Sciatic nerve (tissue), 2 donors: ENCODE measurements at regions not wholly inside any gene's neighbourhood (a gene's known extent, or its start where the extent isn't known, plus 50 kb on each side); places are given as distances from the start of the nearest gene placed in this dataset.

ENCODE experiments used
- ATAC-seq: fragments of 200-7000 bp; cut with Tn5 transposase; one replicate; pipeline ENCODE4 v1.9.1; 2020; ENCODE audit warnings: mild to moderate bottlenecking, moderate library complexity
- DNase-seq: peaks from one replicate; pipeline ENCODE4 v3.0.0-alpha.2; 2020; ENCODE audit warnings: low spot score
- intact Hi-C: fragments of 100-400 bp; cut with DNase I; formaldehyde crosslinking; loops from one replicate; pipeline ENCODE4 v1.14.2; 2022
- donor health status: DM: no; HTN: no; CAD: no.
- donor health status: DM: no; HTN: no; CAD: no.

DNA sequence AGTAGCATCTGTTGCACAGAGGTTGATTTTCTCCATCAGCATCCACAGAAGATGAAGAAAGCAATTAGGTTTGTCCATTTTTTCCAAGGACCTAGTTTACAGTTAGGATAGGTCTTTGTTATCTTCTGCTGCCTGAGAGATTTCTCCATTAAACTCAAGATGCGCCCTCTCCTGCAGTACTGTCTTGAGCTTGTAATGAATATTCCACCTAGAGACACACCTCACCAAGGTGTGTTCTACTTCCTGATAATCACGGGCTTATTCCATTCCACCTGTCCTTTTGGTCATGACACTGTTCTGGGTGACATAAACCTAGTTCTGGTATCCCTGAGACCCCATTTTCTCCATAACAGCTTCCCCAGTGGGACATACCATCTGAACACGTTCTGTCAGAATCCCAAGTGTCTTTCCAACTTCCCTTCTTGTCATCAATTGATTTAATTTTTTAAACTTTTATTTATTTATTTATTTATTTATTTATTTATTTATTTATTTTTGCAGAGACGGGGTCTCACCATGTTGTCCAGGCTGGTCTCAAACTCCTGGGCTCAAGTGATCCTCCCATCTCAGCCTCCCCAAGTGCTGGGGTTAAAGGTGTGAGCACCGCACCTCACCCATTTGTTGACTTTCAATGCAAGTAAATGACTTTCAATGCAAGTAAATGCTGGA, 75.6 kb upstream of the HS3ST5 start:
- intact Hi-C loops = loop anchor here (5.0 kb wide), 1 partner anchor 914 kb away; no protein-coding TSS in a partner anchor
- no peak for DNase-seq
- ATAC-seq = no peak

DNA sequence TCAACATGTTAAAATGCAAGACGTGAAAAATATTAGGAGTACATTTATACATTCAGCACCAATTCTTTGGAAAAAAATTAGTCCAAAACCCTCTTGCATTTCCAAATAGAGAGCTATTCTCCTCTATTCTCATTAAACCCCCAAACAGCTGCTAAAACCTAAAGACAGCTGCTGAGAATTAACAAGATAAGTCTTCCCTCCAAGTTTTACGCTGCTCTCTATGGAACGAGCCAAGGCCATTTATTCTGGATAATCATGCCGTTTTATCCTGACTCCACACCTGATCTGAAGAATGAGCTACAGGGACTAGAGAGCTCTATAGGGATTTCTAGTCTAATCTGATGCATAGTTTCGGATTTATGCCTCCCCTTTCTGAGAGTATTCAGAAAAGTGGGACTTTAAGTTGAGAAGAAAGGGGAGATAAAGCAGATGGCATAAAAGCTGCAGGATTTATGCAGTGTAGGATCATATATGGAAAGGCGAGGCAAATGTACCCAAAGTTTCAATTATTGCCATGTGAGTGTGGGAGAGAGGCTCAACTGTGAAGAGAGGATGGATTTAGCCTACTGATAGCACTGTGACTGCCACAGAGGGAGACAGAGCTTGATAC, 64.7 kb upstream of the HS3ST5 start:
- intact Hi-C loops = no loop called here
- no peak for ATAC-seq
- DNase-seq = no peak

DNA sequence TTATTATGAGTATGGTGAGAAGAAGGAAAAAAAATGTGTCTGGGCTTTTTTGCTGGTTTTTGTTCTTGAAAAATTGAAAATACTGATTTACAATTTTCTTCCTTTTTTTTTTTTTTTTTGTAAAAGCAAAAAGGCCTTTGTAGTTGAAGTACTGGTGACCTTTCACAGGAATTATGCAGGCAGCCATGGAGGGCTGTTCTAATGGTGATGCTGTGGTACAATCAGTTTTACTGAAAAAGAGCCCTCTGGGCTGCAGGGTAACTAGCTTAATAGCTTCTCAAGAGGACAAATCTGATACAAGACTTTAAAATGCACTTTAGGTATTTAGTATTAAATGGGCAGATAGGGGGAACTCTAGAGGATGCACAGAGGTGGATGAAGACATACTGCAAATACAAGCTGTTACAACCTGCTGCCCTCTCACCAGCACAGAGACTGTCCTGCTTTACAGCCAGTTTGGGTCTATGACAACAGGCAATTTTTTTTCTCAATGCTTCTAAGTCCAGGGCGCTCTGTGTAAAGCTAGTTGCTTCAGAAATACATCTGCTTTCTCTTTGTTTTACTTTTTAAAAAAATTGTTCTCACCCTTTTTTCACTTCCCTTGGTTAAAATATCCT, 61.6 kb upstream of the HS3ST5 start:
- DNase-seq (no peak), ATAC-seq (no peak)
- intact Hi-C loops = no loop called here

DNA sequence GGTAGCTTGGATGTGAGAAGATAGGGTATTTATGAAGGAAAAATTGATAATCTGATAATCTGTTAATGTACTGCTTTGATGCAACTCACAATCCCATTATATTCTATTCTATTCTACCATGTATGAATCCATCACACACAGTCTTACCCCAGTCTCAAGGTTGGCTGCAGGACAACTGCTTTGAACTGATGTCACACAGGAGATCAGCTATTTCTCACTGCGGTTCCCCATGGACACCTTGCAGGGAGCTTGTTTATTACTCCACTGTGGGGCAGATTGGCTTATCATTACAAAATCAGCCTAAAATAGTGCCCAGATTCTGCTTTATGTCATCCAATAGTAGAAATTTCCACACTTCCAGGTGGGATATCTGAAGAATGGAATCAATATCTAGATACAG, 61.0 kb upstream of the HS3ST5 start:
- ATAC-seq (no peak), DNase-seq (no peak)
- intact Hi-C loops = no loop called here

DNA sequence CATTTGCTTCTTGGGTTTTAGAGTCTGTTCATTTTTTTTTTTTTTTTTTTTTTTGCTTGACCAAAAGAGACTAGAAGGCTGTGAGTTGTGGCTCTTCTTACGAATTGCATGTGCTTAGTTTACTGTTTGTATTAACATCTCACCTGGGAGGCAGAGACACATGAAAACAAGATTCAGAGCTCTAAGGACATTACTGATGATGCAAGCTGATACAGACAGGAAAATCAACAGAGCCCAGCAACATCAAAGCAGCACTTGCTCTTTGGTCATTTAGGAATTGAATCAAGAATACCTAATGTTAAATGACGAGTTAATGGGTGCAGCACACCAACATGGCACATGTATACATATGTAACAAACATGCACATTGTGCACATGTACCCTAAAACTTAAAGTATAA, 55.7 kb upstream of the HS3ST5 start:
- DNase-seq = no peak
- intact Hi-C loops = no loop called here
- no peak for ATAC-seq
